AG04450 (cell line): ENCODE measurements at regions not wholly inside any gene's neighbourhood (a gene's known extent, or its start where the extent isn't known, plus 50 kb on each side); places are given as distances from the start of the nearest gene placed in this dataset.

Source experiments
- CTCF ChIA-PET: fragments of 300-600, 350-600 bp; formaldehyde crosslinking; extraction: SDS; loops from one replicate; lab custom pipeline; 2022; ENCODE audit warnings: antibody characterized with exemption, inconsistent platforms; lab: Charles Lee
- POLR2A ChIA-PET: fragments of 350-600 bp; formaldehyde crosslinking; extraction: SDS; loops from one replicate; lab custom pipeline; 2021; ENCODE audit warnings: antibody characterized with exemption, inconsistent platforms; lab: Yijun Ruan, JAX
- DNase-seq: peaks from one replicate; pipeline ENCODE4 v3.0.0-alpha.2; 2011; ENCODE audit warnings: low read depth, low spot score
- H3K27ac ChIP-seq: one replicate; pipeline ENCODE4 v1.5.1; 2012; ENCODE audit warnings: low read depth, low read length, control low read depth
- H3K27me3 ChIP-seq: one replicate; pipeline ENCODE4 v1.6.0; 2012; ENCODE audit warnings: low read length; ENCODE audit not compliant: control insufficient read depth, insufficient read depth
- H3K4me3 ChIP-seq: 2 replicates; pipeline ENCODE4 v1.5.1; 2011; ENCODE audit warnings: mild to moderate bottlenecking, low read depth, low read length, control low read depth
- H3K9me3 ChIP-seq: 2 replicates; pipeline ENCODE4 v1.5.1; 2012; ENCODE audit warnings: low read length; ENCODE audit not compliant: control insufficient read depth, insufficient read depth
- CTCF ChIP-seq: IDR thresholded peaks from 2 replicates; pipeline ENCODE4 v1.5.1; 2011; ENCODE audit warnings: low read depth, low read length, control low read depth, inconsistent platforms

GRCh38 chr4:20639346-20639745 is 60.9 kb upstream of the PACRGL start:
- ChIA-PET POLR2A (no interaction called here), CTCF (interaction anchor here (1.8 kb wide), 1 partner anchor 45 kb away, joined by 4 read pairs; no protein-coding TSS in a partner anchor)
- Histone ChIP-seq H3K27ac (no peak overlapping the region), H3K4me3 (no peak overlapping the region), H3K9me3 (no peaks in the 10 kb centered on the region), H3K27me3 (no peaks in the 10 kb centered on the region)
- no peak for TF ChIP-seq CTCF
- no peak for DNase-seq

- Histone ChIP-seq H3K4me3 (no peak overlapping the region), H3K9me3 (no peaks in the 10 kb centered on the region), H3K27ac (no peak overlapping the region), H3K27me3 (no peaks in the 10 kb centered on the region)
- ChIA-PET CTCF (no interaction called here), POLR2A (no interaction called here)
- no peak for TF ChIP-seq CTCF
- DNase-seq, result no peak
Observed at GRCh38 chr4:20640989-20641388, 59.3 kb upstream of the PACRGL start.

GRCh38 chr4:20641976-20642375 is 58.3 kb upstream of the PACRGL start:
- ChIA-PET POLR2A (no interaction called here), CTCF (no interaction called here)
- no peaks in the 10 kb centered on the region for H3K27me3 ChIP-seq
- no peak for DNase-seq
- H3K27ac ChIP-seq, result no peak overlapping the region
- no peaks in the 10 kb centered on the region for H3K9me3 ChIP-seq
- no peak for TF ChIP-seq CTCF
- no peak overlapping the region for H3K4me3 ChIP-seq

- H3K9me3 ChIP-seq, result no peaks in the 10 kb centered on the region
- peaks cover 5% of the 10 kb centered on the region for H3K27me3 ChIP-seq
- H3K27ac ChIP-seq, result no peak overlapping the region
- ChIA-PET CTCF (no interaction called here), POLR2A (no interaction called here)
- no peak overlapping the region for H3K4me3 ChIP-seq
- DNase-seq, result no peak
- TF ChIP-seq CTCF, result no peak
Observed at GRCh38 chr4:20643631-20644030, 56.6 kb upstream of the PACRGL start.

- no peak for TF ChIP-seq CTCF
- DNase-seq, result no peak
- ChIA-PET POLR2A (no interaction called here), CTCF (no interaction called here)
- no peak overlapping the region for H3K27ac ChIP-seq
- no peak overlapping the region for H3K4me3 ChIP-seq
- H3K9me3 ChIP-seq, result no peaks in the 10 kb centered on the region
- H3K27me3 ChIP-seq, result peaks cover 5% of the 10 kb centered on the region
Observed at GRCh38 chr4:20645236-20645635, 55.0 kb upstream of the PACRGL start.
